Loucy (cell line): ENCODE measurements at regions not wholly inside any gene's neighbourhood (a gene's known extent, or its start where the extent isn't known, plus 50 kb on each side); places are given as distances from the start of the nearest gene placed in this dataset.

Experiments
- H2AFZ ChIP-seq: fragments of 200-600 bp; sonication (generic); 2 replicates; pipeline ENCODE4 v1.6.0; 2016; ENCODE audit warnings: antibody characterized with exemption, mild to moderate bottlenecking, low read length, moderate library complexity
- H3F3A ChIP-seq: fragments of 200-600 bp; 2 replicates; pipeline ENCODE4 v1.6.0; 2016; ENCODE audit warnings: antibody characterized with exemption, low read depth, mild to moderate bottlenecking
- H3K27me3 ChIP-seq: fragments of 200-600 bp; sonication (generic); 2 replicates; pipeline ENCODE4 v1.6.1; 2014; ENCODE audit warnings: low read length, mild to moderate bottlenecking; ENCODE audit not compliant: insufficient read depth, poor library complexity, severe bottlenecking
- H3K36me3 ChIP-seq: fragments of 200-600 bp; sonication (generic); 2 replicates; pipeline ENCODE4 v1.6.1; 2016; ENCODE audit warnings: low read length; ENCODE audit not compliant: insufficient read depth
- H3K4me1 ChIP-seq: fragments of 200-600 bp; sonication (generic); 2 replicates; pipeline ENCODE4 v1.5.1; 2014; ENCODE audit warnings: low read length, mild to moderate bottlenecking; ENCODE audit not compliant: insufficient read depth, poor library complexity, severe bottlenecking
- H3K4me2 ChIP-seq: fragments of 200-600 bp; sonication (generic); 2 replicates; pipeline ENCODE4 v1.6.0; 2014; ENCODE audit warnings: antibody characterized with exemption, low read length, low read depth, mild to moderate bottlenecking; ENCODE audit not compliant: poor library complexity, severe bottlenecking
- H3K4me3 ChIP-seq: fragments of 200-600 bp; sonication (generic); 2 replicates; pipeline ENCODE4 v1.5.1; 2014; ENCODE audit warnings: low read length, mild to moderate bottlenecking, mixed read lengths; ENCODE audit not compliant: poor library complexity, severe bottlenecking
- H3K79me2 ChIP-seq: fragments of 200-600 bp; sonication (generic); 2 replicates; pipeline ENCODE4 v1.6.1; 2014; ENCODE audit warnings: low read length; ENCODE audit not compliant: insufficient read depth
- H3K9ac ChIP-seq: fragments of 200-600 bp; sonication (generic); 2 replicates; pipeline ENCODE4 v1.6.0; 2014; ENCODE audit warnings: mild to moderate bottlenecking, low read depth, low read length, moderate library complexity; ENCODE audit not compliant: poor library complexity, severe bottlenecking
- H3K9me2 ChIP-seq: fragments of 200-600 bp; sonication (generic); replicated peaks from 2 replicates; pipeline ENCODE4 v1.6.1; 2016; ENCODE audit warnings: low read depth, low read length, mixed read lengths
- H3K9me3 ChIP-seq: fragments of 200-600 bp; sonication (generic); 2 replicates; pipeline ENCODE4 v1.6.1; 2014; ENCODE audit warnings: mild to moderate bottlenecking, antibody characterized with exemption, low read length, low read depth; ENCODE audit not compliant: insufficient read depth
- H4K20me1 ChIP-seq: fragments of 200-600 bp; sonication (generic); 2 replicates; pipeline ENCODE4 v1.6.0; 2014; ENCODE audit warnings: antibody characterized with exemption, low read length, mild to moderate bottlenecking; ENCODE audit not compliant: insufficient read depth, poor library complexity, severe bottlenecking
- EZH2phosphoT487 ChIP-seq: fragments of 200-600 bp; IDR thresholded peaks from 2 replicates; pipeline ENCODE4 v1.6.1; 2018; ENCODE audit warnings: antibody characterized with exemption, mild to moderate bottlenecking, moderate library complexity, borderline replicate concordance
- TF ChIP-seq, protein P1 (sequence below): fragments of 200-600 bp; sonication (generic); conservative IDR thresholded peaks from 2 replicates; pipeline ENCODE4 v1.5.1; 2014; ENCODE audit warnings: mild to moderate bottlenecking, antibody characterized with exemption, low read length

DNA sequence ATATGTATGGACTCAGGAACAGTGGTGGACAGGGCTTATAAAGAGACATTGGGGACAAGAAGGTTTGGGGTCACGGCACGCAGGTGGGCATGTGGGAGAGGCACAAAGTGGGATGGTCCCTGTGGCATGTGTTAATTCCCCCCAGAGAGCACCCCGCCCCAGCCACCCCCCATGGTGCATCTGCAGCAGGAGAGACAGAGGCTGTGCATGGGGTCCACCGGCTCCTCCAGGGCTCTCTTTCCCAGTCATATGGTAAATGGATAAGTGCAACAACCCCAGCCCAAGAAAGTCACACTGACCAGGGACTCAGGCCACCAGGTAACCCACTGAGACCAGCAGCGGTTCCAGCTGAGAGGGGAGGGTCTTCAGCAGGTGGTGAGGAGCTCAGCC is 242.1 kb downstream of the BCL11B start:
- Histone ChIP-seq H2AFZ (no peak overlapping the region), H3K4me2 (no peak overlapping the region), H3F3A (no peaks in the 10 kb centered on the region), H3K4me3 (no peak overlapping the region), H3K27me3 (peaks cover 68% of the 10 kb centered on the region), H3K36me3 (no peaks in the 10 kb centered on the region), H3K9me2 (no peaks in the 10 kb centered on the region), H3K9me3 (peaks cover 11% of the 10 kb centered on the region; the same call in 1 of the 2 replicates), H3K79me2 (no peaks in the 10 kb centered on the region), H3K4me1 (no peaks in the 10 kb centered on the region), H3K9ac (no peak overlapping the region), H4K20me1 (no peaks in the 10 kb centered on the region)
- no peak for TF ChIP-seq EZH2phosphoT487
- TF ChIP-seq, protein P1, sequence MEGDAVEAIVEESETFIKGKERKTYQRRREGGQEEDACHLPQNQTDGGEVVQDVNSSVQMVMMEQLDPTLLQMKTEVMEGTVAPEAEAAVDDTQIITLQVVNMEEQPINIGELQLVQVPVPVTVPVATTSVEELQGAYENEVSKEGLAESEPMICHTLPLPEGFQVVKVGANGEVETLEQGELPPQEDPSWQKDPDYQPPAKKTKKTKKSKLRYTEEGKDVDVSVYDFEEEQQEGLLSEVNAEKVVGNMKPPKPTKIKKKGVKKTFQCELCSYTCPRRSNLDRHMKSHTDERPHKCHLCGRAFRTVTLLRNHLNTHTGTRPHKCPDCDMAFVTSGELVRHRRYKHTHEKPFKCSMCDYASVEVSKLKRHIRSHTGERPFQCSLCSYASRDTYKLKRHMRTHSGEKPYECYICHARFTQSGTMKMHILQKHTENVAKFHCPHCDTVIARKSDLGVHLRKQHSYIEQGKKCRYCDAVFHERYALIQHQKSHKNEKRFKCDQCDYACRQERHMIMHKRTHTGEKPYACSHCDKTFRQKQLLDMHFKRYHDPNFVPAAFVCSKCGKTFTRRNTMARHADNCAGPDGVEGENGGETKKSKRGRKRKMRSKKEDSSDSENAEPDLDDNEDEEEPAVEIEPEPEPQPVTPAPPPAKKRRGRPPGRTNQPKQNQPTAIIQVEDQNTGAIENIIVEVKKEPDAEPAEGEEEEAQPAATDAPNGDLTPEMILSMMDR, result no peak

DNA sequence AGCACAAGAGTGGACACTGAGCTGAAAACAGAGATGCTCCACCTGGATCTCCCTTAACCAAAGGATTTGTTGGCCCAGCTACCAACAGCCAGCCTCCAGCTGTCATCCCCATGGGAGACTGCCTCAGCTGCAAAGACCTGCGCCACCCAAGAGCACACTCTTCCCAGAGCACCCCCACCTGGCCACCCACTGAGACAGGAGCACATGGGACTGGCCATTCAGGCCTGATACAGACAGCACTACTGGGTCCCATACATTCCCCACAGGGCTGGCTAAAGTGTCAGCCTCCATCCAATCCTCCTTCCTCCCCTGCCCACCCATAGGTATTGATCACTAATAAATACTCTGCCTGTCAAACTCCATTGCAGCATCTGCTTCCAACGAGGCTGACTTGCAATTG is 241.5 kb downstream of the BCL11B start:
- Histone ChIP-seq H3K4me1 (no peaks in the 10 kb centered on the region), H3K4me3 (no peak overlapping the region), H3F3A (no peaks in the 10 kb centered on the region), H3K27me3 (peaks cover 63% of the 10 kb centered on the region), H3K79me2 (no peaks in the 10 kb centered on the region), H4K20me1 (no peaks in the 10 kb centered on the region), H3K36me3 (no peaks in the 10 kb centered on the region), H3K9me3 (peaks cover 11% of the 10 kb centered on the region; the same call in 1 of the 2 replicates), H3K9me2 (no peaks in the 10 kb centered on the region), H3K4me2 (no peak overlapping the region), H3K9ac (no peak overlapping the region), H2AFZ (no peak overlapping the region)
- TF ChIP-seq, protein P1, result no peak
- TF ChIP-seq EZH2phosphoT487, result no peak

DNA sequence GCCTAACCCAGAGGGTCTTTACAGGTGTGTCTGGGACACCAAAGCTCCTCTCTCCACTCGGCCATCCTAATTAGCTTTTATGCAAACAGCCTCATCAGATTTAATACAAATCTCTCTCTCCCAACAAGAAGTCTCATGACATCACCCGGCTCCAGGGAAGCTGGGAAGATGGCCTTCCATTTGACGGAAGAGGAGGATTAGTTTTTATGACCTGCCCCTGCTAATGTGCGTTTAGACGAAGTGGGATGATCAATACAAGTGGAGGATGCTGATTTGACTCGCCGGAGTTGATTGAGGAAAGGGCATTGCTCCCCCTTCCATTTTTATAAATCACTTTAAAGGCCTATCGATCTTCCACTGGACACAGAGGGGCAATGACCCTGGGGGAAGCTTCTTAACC is 239.2 kb downstream of the BCL11B start:
- no peaks in the 10 kb centered on the region for H3K9me2 ChIP-seq
- peaks cover 46% of the 10 kb centered on the region for H3K27me3 ChIP-seq
- peaks cover 3% of the 10 kb centered on the region; the same call in 1 of the 2 replicates for H3K9me3 ChIP-seq
- H3K9ac ChIP-seq, result no peak overlapping the region
- H2AFZ ChIP-seq, result no peak overlapping the region
- H3K36me3 ChIP-seq, result no peaks in the 10 kb centered on the region
- no peaks in the 10 kb centered on the region for H4K20me1 ChIP-seq
- no peaks in the 10 kb centered on the region for H3K79me2 ChIP-seq
- H3K4me2 ChIP-seq, result no peak overlapping the region
- H3K4me3 ChIP-seq, result no peak overlapping the region
- H3K4me1 ChIP-seq, result no peaks in the 10 kb centered on the region
- H3F3A ChIP-seq, result no peaks in the 10 kb centered on the region
- TF ChIP-seq, protein P1, result no peak
- no peak for TF ChIP-seq EZH2phosphoT487
